ENCODE measurements at regions not wholly inside any gene's neighbourhood (a gene's known extent, or its start where the extent isn't known, plus 50 kb on each side); places are given as distances from the start of the nearest gene placed in this dataset.

DNA sequence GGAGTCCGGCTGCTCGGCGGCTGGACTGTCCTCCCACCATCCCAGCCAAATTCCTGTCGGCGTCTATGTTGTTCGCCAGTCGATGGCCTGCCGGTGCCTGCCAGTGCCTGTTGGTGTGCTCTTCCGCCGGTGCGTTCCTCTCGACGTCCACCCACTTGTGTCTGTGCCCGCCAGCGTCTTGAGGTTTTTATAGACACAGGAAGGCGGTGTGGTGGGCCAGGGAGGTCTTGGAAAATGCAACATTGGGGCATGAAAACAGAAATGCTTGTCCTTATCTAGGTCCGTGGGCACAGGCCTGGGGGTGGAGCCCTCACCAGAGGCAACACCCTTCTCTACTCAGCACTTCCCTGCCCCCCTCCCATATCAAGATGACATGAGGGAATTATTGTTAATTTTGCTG is 167.8 kb downstream of the IRF8 start:
- peaks cover 67% of the 10 kb centered on the region for H3K27me3 ChIP-seq (ENCODE audit: low read depth)
- TF ChIP-seq, protein P1, sequence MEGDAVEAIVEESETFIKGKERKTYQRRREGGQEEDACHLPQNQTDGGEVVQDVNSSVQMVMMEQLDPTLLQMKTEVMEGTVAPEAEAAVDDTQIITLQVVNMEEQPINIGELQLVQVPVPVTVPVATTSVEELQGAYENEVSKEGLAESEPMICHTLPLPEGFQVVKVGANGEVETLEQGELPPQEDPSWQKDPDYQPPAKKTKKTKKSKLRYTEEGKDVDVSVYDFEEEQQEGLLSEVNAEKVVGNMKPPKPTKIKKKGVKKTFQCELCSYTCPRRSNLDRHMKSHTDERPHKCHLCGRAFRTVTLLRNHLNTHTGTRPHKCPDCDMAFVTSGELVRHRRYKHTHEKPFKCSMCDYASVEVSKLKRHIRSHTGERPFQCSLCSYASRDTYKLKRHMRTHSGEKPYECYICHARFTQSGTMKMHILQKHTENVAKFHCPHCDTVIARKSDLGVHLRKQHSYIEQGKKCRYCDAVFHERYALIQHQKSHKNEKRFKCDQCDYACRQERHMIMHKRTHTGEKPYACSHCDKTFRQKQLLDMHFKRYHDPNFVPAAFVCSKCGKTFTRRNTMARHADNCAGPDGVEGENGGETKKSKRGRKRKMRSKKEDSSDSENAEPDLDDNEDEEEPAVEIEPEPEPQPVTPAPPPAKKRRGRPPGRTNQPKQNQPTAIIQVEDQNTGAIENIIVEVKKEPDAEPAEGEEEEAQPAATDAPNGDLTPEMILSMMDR (IDR thresholded peaks at IDR 0.05; ENCODE audit: borderline replicate concordance), result no peak
- DNase-seq, result no peak
- peaks cover 13% of the 10 kb centered on the region for H3K4me1 ChIP-seq
- no peaks in the 10 kb centered on the region for H3K9me3 ChIP-seq (replicated peaks)
- intact Hi-C loops (cut with micrococcal nuclease), result no loop called here
- no peak overlapping the region for H3K27ac ChIP-seq (replicated peaks)
- H3K36me3 ChIP-seq, result no peaks in the 10 kb centered on the region
- H3K4me3 ChIP-seq, result no peak overlapping the region

DNA sequence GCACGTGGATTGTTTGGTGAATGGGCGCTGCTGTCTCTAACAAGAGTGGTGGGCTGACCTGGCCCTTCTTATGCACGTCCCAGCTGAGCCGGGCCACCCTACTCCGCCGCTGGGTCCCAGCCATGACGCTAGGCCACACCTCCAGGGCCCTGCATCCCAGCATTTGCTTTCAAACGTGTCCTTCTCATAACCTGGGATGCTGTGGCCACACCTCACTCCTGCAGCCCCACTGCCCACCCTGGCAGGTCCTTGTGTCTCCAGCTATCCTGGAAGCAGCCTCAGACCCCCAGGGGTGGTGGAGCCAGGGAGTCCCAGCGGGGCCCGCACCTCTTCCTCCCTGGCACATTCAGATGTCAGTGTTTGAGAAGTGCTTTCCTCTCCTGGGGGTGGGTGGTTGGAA is 168.6 kb downstream of the IRF8 start:
- DNase-seq, result no peak
- TF ChIP-seq, protein P1 (IDR thresholded peaks at IDR 0.05; ENCODE audit: borderline replicate concordance), result no peak
- Histone ChIP-seq H3K9me3 (replicated peaks) (no peaks in the 10 kb centered on the region), H3K27ac (replicated peaks) (no peak overlapping the region), H3K4me3 (no peak overlapping the region), H3K4me1 (peaks cover 6% of the 10 kb centered on the region), H3K27me3 (ENCODE audit: low read depth) (peaks cover 73% of the 10 kb centered on the region), H3K36me3 (no peaks in the 10 kb centered on the region)
- intact Hi-C loops (cut with micrococcal nuclease), result no loop called here

DNA sequence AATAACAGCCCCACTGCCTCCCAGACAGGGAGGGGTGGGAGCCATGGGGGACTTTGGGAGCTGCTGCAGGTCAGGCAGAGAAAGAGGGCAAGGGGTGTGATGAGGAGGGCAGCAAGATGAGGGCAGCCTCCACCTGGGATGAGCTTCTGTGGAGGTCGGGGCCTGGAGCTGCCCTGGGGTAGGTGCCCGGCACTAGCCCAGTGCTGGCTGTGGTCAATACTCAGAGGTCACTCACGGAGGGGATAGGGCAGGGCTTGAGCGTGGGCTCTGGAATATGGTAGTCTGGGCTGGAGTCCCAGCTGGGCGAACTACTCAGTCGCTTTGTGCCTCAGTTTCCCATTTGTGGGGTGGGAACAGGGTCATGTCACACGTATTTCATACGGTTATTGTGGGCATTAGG is 169.0 kb downstream of the IRF8 start:
- intact Hi-C loops (cut with micrococcal nuclease), result no loop called here
- no peak overlapping the region for H3K27ac ChIP-seq (replicated peaks)
- H3K9me3 ChIP-seq (replicated peaks), result no peaks in the 10 kb centered on the region
- TF ChIP-seq, protein P1 (IDR thresholded peaks at IDR 0.05; ENCODE audit: borderline replicate concordance), result no peak
- H3K36me3 ChIP-seq, result no peaks in the 10 kb centered on the region
- peaks cover 73% of the 10 kb centered on the region for H3K27me3 ChIP-seq (ENCODE audit: low read depth)
- no peak for DNase-seq
- peaks cover 3% of the 10 kb centered on the region for H3K4me1 ChIP-seq
- H3K4me3 ChIP-seq, result no peak overlapping the region

DNA sequence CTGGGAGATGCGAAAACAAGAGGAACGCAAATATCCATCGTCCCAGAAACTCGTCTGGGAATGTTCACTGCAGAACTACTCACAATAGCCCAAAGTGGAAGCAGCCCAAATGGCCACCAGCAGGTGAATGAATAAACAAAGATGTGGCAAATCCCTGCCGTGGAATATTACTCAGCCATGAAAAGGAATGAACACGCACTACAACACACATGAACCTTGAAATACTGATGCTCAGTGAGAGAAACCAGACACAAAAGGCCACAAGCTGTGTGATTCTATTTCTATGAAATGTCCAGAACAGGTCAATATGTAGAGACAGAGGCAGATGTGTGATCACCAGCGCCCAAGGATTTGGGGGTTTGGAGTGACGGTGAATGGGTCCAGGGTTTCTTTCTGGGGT is 169.8 kb downstream of the IRF8 start:
- peaks cover 3% of the 10 kb centered on the region for H3K4me1 ChIP-seq
- intact Hi-C loops (cut with micrococcal nuclease), result no loop called here
- H3K4me3 ChIP-seq, result no peak overlapping the region
- peaks cover 81% of the 10 kb centered on the region for H3K27me3 ChIP-seq (ENCODE audit: low read depth)
- no peaks in the 10 kb centered on the region for H3K9me3 ChIP-seq (replicated peaks)
- no peak for DNase-seq
- TF ChIP-seq, protein P1 (IDR thresholded peaks at IDR 0.05; ENCODE audit: borderline replicate concordance), result no peak
- no peak overlapping the region for H3K27ac ChIP-seq (replicated peaks)
- no peaks in the 10 kb centered on the region for H3K36me3 ChIP-seq

GRCh38 chr16:86069736-86070298 is 170.9 kb downstream of the IRF8 start:
- Histone ChIP-seq H3K27ac (replicated peaks) (no peak overlapping the region), H3K4me1 (peaks cover 3% of the 10 kb centered on the region), H3K9me3 (replicated peaks) (no peaks in the 10 kb centered on the region), H3K4me3 (no peak overlapping the region), H3K27me3 (ENCODE audit: low read depth) (peaks cover 85% of the 10 kb centered on the region), H3K36me3 (no peaks in the 10 kb centered on the region)
- no peak for DNase-seq
- TF ChIP-seq, protein P1 (IDR thresholded peaks at IDR 0.05; ENCODE audit: borderline replicate concordance), result no peak
- intact Hi-C loops (cut with micrococcal nuclease), result loop anchor here (5.0 kb wide), 1 partner anchor 447 kb away; no protein-coding TSS in a partner anchor
